GM18498 (cell line): ENCODE measurements at regions not wholly inside any gene's neighbourhood (a gene's known extent, or its start where the extent isn't known, plus 50 kb on each side); places are given as distances from the start of the nearest gene placed in this dataset.
"Not testable (repeated sequence)": the region's sequence is repeated elsewhere in the genome, so short reads cannot be mapped to it uniquely, and the experiment has no call there.

Source experiments
- ATAC-seq: cut with Tn5 transposase; IDR thresholded peaks from one replicate; pipeline ENCODE4 v1.9.1; 2021; ENCODE audit warnings: mild to moderate bottlenecking, moderate library complexity; ENCODE audit not compliant: unreplicated experiment

GRCh38 chr5:88092958-88093605 lies 175.6 kb downstream of the TMEM161B start:
- ATAC-seq = no peak

DNA sequence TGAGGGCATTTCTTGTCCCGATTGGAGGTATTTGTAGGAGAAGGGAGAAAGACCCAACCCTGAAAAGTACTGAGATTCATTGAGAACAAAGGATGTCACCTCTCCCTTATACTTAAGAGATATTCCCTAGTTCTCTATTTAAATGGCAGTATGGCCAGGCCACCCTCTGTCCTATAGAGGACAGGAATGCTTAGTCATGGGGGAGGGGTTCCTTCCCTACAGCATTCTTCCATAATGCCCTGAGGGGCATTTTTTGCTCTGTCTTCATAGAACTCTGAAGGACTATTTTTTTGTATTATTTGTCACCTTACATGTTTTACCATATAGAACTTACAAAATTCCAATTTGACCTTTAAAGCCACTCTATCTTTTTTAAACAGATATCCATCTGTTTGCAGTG lies 176.3 kb downstream of the TMEM161B start:
- no peak for ATAC-seq

DNA sequence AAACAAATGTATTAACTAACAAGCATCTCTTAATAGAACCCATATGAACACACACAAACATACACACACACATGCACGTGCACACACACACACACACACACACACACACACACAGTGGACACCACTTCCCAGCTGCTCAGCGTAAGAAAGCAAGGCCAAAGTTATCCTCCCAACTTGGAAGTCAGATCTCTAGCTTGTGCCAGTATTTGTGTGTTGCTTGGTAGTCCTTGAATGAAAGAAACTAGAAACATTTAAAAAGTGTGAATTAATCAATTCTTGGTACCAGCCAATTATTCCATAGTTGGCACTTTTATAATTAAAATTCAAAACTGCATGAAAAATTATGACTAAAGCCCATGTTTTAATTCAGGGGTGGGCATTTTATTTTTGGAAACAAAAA lies 178.1 kb downstream of the TMEM161B start:
- no peak for ATAC-seq

GRCh38 chr5:88089719-88090390 lies 178.8 kb downstream of the TMEM161B start:
- no peak for ATAC-seq

DNA sequence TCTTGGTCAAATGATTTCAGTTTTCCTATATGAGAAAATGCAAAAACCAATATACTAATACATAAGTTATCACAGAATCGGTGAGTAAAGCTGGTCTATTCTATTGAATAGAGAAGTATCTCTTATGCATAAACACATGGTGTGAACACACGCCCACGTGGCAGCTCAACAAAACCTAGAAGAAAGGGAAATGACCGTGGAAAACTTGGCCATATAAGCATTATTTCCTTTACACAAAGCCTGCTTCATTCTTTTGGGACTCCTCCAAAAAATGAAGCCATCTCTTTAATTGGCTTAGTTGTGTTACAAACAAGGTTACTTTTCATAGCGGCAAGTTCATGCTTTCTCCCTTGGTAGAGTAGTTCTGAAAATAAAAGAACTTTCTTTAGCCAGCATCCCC lies 183.2 kb downstream of the TMEM161B start:
- ATAC-seq = no peak

DNA sequence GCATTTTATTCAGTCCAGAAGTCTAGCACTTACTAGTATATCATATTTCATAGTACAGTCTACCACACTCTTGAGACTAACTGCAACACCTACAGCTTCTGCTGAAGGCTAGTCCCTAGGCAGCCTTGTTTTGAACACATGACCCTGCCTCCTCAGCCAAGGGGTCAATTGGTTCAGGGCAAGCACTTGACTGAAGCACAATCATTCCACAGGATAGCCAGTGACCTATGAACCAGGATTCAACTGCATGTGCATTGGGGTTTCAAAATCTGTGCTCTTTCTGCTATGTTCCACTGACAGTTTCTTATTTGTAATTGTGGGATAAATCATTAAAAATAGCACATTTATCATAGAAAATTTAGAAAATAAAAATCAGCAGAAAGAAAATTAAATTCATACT lies 186.8 kb downstream of the TMEM161B start:
- no peak for ATAC-seq

DNA sequence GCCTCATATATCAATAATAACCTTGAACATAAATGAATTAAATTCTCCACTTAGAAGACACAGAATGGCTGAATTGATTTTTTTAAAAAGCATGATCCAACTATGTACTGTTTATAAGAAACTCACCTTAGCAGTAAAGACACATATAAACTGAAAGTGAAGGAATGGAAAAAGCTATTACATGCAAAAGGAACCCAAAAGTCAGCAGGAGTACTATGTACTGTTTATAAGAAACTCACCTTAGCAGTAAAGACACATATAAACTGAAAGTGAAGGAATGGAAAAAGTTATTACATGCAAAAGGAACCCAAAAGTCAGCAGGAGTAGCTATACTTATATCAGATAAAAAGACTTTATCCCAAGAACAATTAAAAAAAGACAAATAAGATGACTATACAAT lies 204.8 kb downstream of the TMEM161B start:
- ATAC-seq = no peak

DNA sequence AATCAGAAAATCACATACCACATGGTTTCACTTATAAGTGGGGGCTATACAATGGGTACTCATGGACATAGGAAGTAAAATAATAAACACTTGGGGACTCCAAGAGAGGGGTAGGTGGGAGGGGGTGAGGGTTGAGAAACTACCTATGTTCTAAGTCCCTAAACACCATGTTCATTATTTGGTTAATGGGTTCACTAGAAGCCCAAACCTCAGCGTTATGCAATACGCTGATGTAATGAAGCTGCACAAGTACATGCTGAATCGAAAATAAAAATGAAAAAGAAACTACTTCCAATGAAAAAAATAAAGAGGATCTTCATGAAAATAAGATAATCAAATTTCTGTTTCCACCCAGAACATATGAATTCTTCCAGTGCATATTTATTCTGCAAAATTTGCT lies 208.5 kb downstream of the TMEM161B start:
- ATAC-seq = no peak

- ATAC-seq = no peak
Measured at GRCh38 chr5:88058625-88059024, 210.0 kb downstream of the TMEM161B start.

DNA sequence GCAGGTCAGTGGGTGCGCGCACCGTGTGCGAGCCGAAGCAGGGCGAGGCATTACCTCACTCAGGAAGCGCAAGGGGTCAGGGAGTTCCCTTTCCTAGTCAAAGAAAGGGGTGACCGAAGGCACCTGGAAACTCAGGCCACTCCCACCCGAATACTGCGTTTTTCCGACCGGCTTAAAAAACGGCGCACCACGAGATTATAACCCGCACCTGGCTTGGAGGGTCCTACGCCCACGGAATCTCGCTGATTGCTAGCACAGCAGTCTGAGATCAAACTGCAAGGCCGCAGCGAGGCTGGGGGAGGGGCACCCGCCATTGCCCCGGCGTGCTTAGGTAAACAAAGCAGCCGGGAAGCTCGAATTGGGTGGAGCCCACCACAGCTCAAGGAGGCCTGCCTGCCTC lies 216.2 kb downstream of the TMEM161B start:
- ATAC-seq = not testable (repeated sequence)

- no peak for ATAC-seq
Measured at GRCh38 chr5:88051148-88051547, 217.5 kb downstream of the TMEM161B start.

DNA sequence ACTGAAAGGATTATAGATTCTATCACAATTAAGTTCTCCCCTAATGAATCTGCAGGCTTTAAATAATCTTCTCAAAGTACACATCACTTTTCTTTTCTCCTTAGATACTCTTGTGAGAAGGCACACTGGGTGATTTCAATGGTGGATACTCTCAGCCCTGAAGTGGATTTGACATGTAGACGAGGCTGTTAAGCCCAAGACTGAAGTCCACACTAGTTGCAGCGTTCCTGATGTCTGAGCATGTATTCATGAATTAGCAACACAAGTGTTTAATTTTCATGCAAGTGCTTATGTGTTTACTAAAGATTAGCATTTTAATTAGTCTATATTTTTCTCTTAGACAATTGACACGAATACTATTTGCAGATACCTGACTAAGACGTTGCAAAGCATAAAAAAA lies 218.9 kb downstream of the TMEM161B start:
- ATAC-seq = no peak

DNA sequence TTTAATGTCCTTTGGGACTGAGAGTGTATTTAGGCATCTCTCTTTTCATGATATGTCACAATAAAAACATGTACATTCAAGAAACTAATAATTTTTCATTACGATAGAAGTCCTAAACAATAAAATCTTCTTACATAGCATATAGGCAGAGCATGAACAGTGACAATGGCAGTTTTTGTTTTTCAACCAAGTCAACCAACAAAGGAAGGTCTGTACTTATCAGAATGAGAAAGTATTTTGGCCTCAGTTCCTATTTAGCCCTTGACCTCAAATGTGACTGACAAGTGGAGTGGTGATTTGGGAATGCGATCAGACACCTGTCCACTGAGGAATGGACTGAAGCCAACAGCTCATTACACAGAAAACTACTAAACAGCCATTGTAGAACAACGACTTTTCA lies 219.5 kb downstream of the TMEM161B start:
- no peak for ATAC-seq

DNA sequence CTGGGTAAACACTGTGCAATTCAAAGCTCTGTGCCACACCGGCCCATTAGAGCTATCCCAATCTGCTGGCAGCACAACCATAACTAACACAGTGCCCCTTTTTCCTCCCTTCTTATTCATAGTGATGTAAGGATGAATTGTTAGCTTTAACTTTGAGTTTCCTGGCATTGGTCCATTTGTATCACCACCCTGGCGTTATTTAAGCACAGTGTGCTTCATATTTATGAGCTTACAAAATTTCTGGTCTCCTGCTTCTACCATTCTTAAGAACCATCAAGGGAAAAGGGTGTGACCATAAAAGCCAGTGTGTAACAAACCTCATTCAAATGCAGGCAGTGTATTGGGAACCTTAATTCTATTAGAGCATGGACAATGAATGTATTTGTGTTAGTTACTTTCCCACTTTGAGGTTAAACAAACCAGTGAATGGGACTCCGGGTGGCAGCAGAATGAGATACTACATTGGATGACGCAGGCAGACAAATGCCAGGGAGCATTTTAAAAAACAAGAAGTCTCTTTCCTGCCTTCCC lies 222.6 kb downstream of the TMEM161B start:
- ATAC-seq = no peak

GRCh38 chr5:88045165-88045564 lies 223.5 kb downstream of the TMEM161B start:
- ATAC-seq = no peak

GRCh38 chr5:88034520-88034919 lies 234.1 kb downstream of the TMEM161B start:
- no peak for ATAC-seq

GRCh38 chr5:88033191-88033590 lies 235.5 kb downstream of the TMEM161B start:
- no peak for ATAC-seq

GRCh38 chr5:88029011-88029410 lies 239.6 kb downstream of the TMEM161B start:
- no peak for ATAC-seq

DNA sequence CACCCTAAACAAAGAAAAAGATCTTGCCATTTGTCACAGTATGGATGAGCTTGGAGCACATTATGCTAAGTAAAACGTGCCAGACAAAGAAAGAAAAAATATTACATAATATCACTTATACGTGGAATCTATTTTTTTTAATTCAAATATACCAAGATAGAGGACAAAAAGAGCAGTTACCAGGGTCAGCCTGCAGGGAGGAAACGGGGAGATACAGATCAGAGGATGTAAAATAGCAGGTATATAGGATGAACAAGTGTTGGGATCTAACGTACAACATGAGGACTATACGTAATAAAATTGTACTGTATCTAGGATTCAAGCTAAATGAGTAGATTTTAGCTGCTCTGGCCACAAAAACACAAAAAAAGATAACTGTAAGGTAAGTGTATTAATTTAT lies 247.5 kb downstream of the TMEM161B start:
- ATAC-seq = no peak

DNA sequence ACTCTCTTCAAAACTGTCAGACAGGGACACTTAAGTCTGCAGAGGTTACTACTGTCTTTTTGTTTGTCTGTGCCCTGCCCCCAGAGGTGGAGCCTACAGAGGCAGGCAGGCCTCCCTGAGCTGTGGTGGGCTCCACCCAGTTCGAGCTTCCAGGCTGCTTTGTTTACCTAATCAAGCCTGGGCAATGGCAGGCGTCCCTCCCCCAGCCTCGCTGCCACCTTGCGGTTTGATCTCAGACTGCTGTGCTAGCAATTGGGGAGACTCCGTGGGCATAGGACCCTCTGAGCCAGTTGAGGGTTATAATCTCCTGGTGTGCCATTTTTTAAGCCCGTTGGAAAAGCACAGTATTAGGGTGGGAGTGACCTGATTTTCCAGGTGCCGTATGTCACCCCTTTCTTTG lies 253.7 kb downstream of the TMEM161B start:
- not testable (repeated sequence) for ATAC-seq

- ATAC-seq = no peak
Measured at GRCh38 chr5:88000877-88001276, 267.8 kb downstream of the TMEM161B start.

- no peak for ATAC-seq
Measured at GRCh38 chr5:87997662-87998061, 271.0 kb downstream of the TMEM161B start.

- ATAC-seq = no peak
Measured at GRCh38 chr5:87966213-87966612, 302.4 kb downstream of the TMEM161B start.
